Adrenal gland (tissue), 9 donors: ENCODE measurements at regions not wholly inside any gene's neighbourhood (a gene's known extent, or its start where the extent isn't known, plus 50 kb on each side); places are given as distances from the start of the nearest gene placed in this dataset.

Experiments
- DNase-seq, 7 donors: peaks; one replicate each; pipeline ENCODE4 v3.0.0-alpha.2; 2019 to 2020
- H3K27ac ChIP-seq, 5 donors: fragments of 200-600 bp; sonication (generic) in 4 of 5; 1 replicate in 3 of 5; 2 replicates in 2 of 5; pipeline versions ENCODE4 v1.5.1 to v1.8.0; 2016 to 2020; ENCODE audit warnings: mild to moderate bottlenecking in 1 of 5
- H3K27me3 ChIP-seq: fragments of 200-600 bp; 2 replicates; pipeline ENCODE4 v1.8.0; 2021
- H3K36me3 ChIP-seq, 2 donors: fragments of 200-600 bp; replicated peaks in 1 of 2; 1 replicate in 1 of 2; 2 replicates in 1 of 2; pipeline versions ENCODE4 v1.5.1 to v1.8.0; 2018 to 2022
- H3K4me1 ChIP-seq, 2 donors: fragments of 200-600 bp; replicated peaks in 1 of 2; 1 replicate in 1 of 2; 2 replicates in 1 of 2; pipeline versions ENCODE4 v1.5.1 to v1.8.0; 2018 to 2021
- H3K4me3 ChIP-seq, 4 donors: fragments of 200-600 bp; sonication (generic) in 3 of 4; one replicate each; pipeline ENCODE4 v1.5.1; 2016 to 2018
- H3K9me3 ChIP-seq, 3 donors: fragments of 200-600 bp; sonication (generic) in 1 of 3; replicated peaks in 1 of 3; 1 replicate in 2 of 3; 2 replicates in 1 of 3; pipeline versions ENCODE4 v1.5.1 to v1.8.0; 2016 to 2021
- POLR2A ChIP-seq, 2 donors: fragments of 450-650 bp; IDR thresholded peaks; one replicate each; pipeline ENCODE4 v1.6.1; 2017; ENCODE audit warnings: antibody characterized with exemption in 2 of 2, mild to moderate bottlenecking in 2 of 2, moderate library complexity in 1 of 2
- WGBS, 4 donors: extraction: QIAGEN DNeasy Blood & Tissue Kit in 2 of 4; methylation state at CpG; one replicate each; pipeline versions ENCODE4 v1.1.5 to v1.1.7; 2013 to 2017; 5-methylcytosine and 5-hydroxymethylcytosine counted together
- intact Hi-C, 2 donors: fragments of 100-400 bp; cut with DNase I; formaldehyde crosslinking; loops; one replicate each; pipeline versions ENCODE4 v1.14.1 to v1.15.0; 2022 to 2023
- TF ChIP-seq, protein P1 (sequence below), 6 experiments: fragments of 450-650 bp in 4 of 6; fragments of 200-600 bp in 2 of 6; sonication (generic) in 1 of 6; IDR thresholded peaks; 1 replicate in 5 of 6; 2 replicates in 1 of 6; pipeline versions ENCODE4 v1.5.1 to v1.8.0; 2016 to 2021; ENCODE audit warnings: antibody characterized with exemption in 6 of 6, mild to moderate bottlenecking in 2 of 6, moderate library complexity in 1 of 6
- donor health status: healthy with polysubstance abuse.
- donor health status: Bipolar disorder and iron deficiency.
- donor health status: DM: yes; HTN: yes; CAD: no.
- donor health status: DM: no; HTN: no; CAD: no.
- donor health status: DM: no; HTN: no; CAD: no.

DNA sequence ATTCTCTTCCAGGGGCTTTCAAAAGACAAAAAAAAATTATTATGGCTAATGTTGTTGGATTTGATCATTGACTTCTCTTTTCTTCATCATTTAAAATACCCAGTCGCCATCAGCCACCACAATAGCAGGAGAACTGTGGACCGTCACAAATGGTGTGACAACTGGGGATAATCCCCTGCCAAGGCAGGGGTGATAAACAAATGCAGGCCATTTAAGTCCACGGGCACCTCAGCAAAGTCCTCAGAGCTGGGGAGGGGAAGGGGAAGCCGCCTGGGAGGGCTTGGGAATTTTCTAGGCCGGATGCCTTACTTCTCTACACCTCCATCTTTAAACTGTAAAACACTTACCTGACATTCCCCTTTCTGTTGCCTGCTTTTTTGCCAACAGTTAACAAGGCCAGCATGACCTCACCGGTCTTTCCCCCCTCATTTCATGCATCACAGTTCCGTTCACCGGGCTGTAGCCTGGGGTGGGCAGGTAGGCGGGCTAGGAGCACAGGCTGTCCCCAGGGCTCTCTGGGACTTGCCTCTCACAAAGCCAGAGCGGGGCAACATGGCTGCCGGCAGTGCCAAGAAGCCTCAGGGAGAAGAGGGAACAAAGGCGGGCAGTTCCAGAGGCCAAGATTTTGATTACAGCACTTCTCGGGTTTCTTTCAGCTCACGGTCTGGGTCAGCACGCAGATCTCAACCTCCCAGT lies 820.4 kb downstream of the BCL11A start:
- Histone ChIP-seq H3K9me3 (no peaks in the 10 kb centered on the region), H3K36me3 (no peaks in the 10 kb centered on the region), H3K4me3 (no peak overlapping the region), H3K4me1 (no peaks in the 10 kb centered on the region), H3K27ac (no peak overlapping the region), H3K27me3 (no peaks in the 10 kb centered on the region)
- TF ChIP-seq, protein P1, sequence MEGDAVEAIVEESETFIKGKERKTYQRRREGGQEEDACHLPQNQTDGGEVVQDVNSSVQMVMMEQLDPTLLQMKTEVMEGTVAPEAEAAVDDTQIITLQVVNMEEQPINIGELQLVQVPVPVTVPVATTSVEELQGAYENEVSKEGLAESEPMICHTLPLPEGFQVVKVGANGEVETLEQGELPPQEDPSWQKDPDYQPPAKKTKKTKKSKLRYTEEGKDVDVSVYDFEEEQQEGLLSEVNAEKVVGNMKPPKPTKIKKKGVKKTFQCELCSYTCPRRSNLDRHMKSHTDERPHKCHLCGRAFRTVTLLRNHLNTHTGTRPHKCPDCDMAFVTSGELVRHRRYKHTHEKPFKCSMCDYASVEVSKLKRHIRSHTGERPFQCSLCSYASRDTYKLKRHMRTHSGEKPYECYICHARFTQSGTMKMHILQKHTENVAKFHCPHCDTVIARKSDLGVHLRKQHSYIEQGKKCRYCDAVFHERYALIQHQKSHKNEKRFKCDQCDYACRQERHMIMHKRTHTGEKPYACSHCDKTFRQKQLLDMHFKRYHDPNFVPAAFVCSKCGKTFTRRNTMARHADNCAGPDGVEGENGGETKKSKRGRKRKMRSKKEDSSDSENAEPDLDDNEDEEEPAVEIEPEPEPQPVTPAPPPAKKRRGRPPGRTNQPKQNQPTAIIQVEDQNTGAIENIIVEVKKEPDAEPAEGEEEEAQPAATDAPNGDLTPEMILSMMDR (IDR thresholded peaks at IDR 0.05) = no peak
- no peak for TF ChIP-seq POLR2A (IDR thresholded peaks at IDR 0.05)
- 90 to 96% (median 93%) methylated on average over 14 to 15 of the region's 15 CpGs for WGBS, 4 donors
- intact Hi-C loops = no loop called here
- no peak for DNase-seq

DNA sequence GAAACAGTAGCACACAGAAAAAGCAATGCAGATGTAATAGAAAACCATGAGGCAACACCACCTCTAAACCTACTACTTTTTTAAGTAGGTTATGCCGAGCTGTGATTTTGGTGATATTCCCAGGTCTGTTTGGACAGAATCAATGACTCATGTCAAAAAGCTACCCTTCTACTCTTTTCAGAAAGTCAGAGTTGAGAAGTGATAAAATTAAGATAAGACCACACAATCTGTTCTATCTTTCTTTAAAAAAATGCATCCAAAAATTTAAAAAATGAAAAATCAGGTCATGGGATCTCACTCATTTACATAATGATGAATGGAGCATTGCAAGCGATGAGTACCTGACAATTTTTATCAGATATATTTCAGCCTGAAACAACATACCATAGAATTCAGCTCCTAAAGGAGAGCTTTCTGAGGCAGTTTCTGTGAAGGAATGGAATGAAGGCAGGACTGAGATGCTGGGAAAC lies 826.3 kb downstream of the BCL11A start:
- WGBS, 4 donors = 54 to 74% (median 62%) methylated on average over 2 of the region's 2 CpGs
- Histone ChIP-seq H3K4me1 (no peaks in the 10 kb centered on the region), H3K9me3 (no peaks in the 10 kb centered on the region), H3K4me3 (no peak overlapping the region), H3K36me3 (no peaks in the 10 kb centered on the region), H3K27me3 (no peaks in the 10 kb centered on the region), H3K27ac (no peak overlapping the region)
- TF ChIP-seq, protein P1 (IDR thresholded peaks at IDR 0.05) = no peak
- no peak for TF ChIP-seq POLR2A (IDR thresholded peaks at IDR 0.05)
- intact Hi-C loops = no loop called here
- no peak for DNase-seq

DNA sequence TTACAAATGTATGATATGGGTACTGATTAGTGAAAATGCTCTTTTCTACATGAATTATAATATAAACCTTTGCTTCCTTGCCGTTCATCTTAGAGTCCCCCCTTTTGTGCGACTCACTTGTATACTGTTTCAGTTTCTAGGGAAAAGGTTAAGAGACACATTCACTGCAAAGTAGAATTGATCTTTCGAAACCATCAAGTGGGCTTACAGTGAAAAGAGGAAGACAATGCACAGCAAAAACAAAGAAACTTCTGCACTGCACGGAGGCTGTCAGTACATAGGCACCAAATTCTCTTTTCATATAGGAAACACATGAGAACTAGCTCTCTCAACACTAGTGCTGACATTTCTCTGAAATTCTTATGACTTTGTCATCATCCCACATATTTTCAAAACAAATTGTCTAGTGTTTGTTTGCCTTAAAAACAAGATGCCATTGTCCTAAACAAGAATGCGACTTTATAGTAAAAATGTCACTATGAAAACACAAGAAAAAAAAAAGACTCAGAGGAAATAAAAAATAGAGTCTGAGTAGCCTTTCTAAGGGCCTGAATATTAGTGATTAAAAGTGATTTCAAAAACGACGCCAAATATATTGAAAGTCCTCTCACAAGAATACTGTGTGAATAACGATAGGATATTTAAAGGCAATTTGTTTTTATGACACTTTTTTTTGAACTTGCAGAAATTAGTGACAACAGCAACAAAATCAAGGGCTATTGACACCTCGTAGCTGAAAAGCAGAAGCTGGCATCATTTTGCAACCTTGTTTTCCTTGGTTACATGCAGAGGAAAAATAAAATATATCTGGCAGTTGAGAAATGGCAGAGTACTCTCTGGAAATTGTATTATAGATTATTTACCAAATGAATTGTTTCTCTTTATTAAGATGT lies 827.0 kb downstream of the BCL11A start:
- Histone ChIP-seq H3K36me3 (no peaks in the 10 kb centered on the region), H3K27me3 (no peaks in the 10 kb centered on the region), H3K27ac (no peak overlapping the region), H3K4me3 (no peak overlapping the region), H3K9me3 (no peaks in the 10 kb centered on the region), H3K4me1 (no peaks in the 10 kb centered on the region)
- intact Hi-C loops = no loop called here
- TF ChIP-seq, protein P1 (IDR thresholded peaks at IDR 0.05) = no peak
- TF ChIP-seq POLR2A (IDR thresholded peaks at IDR 0.05) = no peak
- 65 to 71% (median 68%) methylated on average over 9 of the region's 9 CpGs for WGBS, 4 donors
- DNase-seq = no peak

DNA sequence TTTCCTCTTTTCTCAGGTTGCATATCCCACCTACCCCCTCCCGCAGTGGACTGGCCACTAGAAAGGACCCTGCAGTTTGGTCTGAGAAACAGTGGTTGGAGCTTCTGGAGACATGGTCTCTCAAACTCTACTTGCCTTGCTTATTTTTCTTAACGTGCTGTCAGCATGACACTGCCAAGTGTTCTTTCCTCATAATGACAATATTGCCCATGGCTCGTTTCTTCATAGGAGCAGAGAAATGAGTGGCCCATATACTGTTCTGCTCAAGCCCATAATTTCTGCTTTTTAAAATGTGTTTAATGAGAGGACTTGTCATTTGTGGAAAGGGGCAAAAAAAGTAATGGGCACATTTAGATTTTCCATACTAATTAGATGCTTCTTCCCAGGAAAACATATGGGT lies 828.7 kb downstream of the BCL11A start:
- H3K4me3 ChIP-seq = no peak overlapping the region
- no peak for DNase-seq
- no peaks in the 10 kb centered on the region for H3K4me1 ChIP-seq
- no peak overlapping the region for H3K27ac ChIP-seq
- no peaks in the 10 kb centered on the region for H3K9me3 ChIP-seq
- H3K36me3 ChIP-seq = no peaks in the 10 kb centered on the region
- no peak for TF ChIP-seq POLR2A (IDR thresholded peaks at IDR 0.05)
- TF ChIP-seq, protein P1 (IDR thresholded peaks at IDR 0.05) = no peak
- 81 to 86% (median 84%) methylated on average over 3 of the region's 3 CpGs for WGBS, 4 donors
- intact Hi-C loops = no loop called here
- H3K27me3 ChIP-seq = no peaks in the 10 kb centered on the region
